HEK293 (cell line): ENCODE measurements at regions not wholly inside any gene's neighbourhood (a gene's known extent, or its start where the extent isn't known, plus 50 kb on each side); places are given as distances from the start of the nearest gene placed in this dataset.

ENCODE experiments used
- CTCF ChIA-PET: fragments of 350-600 bp; formaldehyde crosslinking; extraction: SDS; loops from one replicate; lab custom pipeline; 2021; ENCODE audit warnings: antibody characterized with exemption; lab: Yijun Ruan, JAX
- POLR2A ChIA-PET: fragments of 300-600 bp; formaldehyde crosslinking; extraction: SDS; loops from one replicate; lab custom pipeline; 2020; ENCODE audit warnings: antibody characterized with exemption, inconsistent platforms; lab: Yijun Ruan, JAX
- H3K27ac ChIP-seq: fragments of 200-500 bp; sonication (Bioruptor generic); 2 replicates; pipeline ENCODE4 v1.5.1; 2014; ENCODE audit warnings: low read depth, low read length, control low read depth, inconsistent platforms; ENCODE audit errors: extremely low read depth
- H3K36me3 ChIP-seq, 2 experiments: fragments of 200-500 bp in 1 of 2; sonication (Bioruptor generic) in 1 of 2; 1 replicate in 1 of 2; 2 replicates in 1 of 2; pipeline ENCODE4 v1.5.1; 2014 to 2017; ENCODE audit warnings: inconsistent platforms in 2 of 2, low read length in 2 of 2; ENCODE audit not compliant: control insufficient read depth in 2 of 2, insufficient read depth in 1 of 2
- H3K4me1 ChIP-seq: fragments of 200-500 bp; sonication (Bioruptor generic); 2 replicates; pipeline ENCODE4 v1.5.1; 2014; ENCODE audit warnings: mild to moderate bottlenecking, low read length, inconsistent platforms; ENCODE audit not compliant: control insufficient read depth, insufficient read depth
- H3K4me3 ChIP-seq: 2 replicates; pipeline ENCODE4 v1.5.1; 2011; ENCODE audit warnings: low read depth, mild to moderate bottlenecking, control low read depth, low read length, moderate library complexity
- H3K9me3 ChIP-seq: fragments of 200-500 bp; sonication (Bioruptor generic); 2 replicates; pipeline ENCODE4 v1.5.1; 2014; ENCODE audit warnings: low read depth, low read length, inconsistent platforms; ENCODE audit not compliant: control insufficient read depth, insufficient read depth
- GLIS2 ChIP-seq: fragments of 450-650 bp; formaldehyde crosslinking; IDR thresholded peaks from 2 replicates; pipeline ENCODE4 v1.5.1; 2016; ENCODE audit warnings: missing biosample characterization, missing genetic modification characterization
- KLF1 ChIP-seq: fragments of 450-650 bp; formaldehyde crosslinking; IDR thresholded peaks from 2 replicates; pipeline ENCODE4 v1.5.1; 2016; ENCODE audit warnings: missing biosample characterization, missing genetic modification characterization
- KLF8 ChIP-seq: fragments of 450-650 bp; formaldehyde crosslinking; IDR thresholded peaks from 2 replicates; pipeline ENCODE4 v1.5.1; 2016; ENCODE audit warnings: missing biosample characterization, missing genetic modification characterization
- PBX3 ChIP-seq: sonication (generic); formaldehyde crosslinking; IDR thresholded peaks from 2 replicates; pipeline ENCODE4 v1.8.1; 2022; ENCODE audit warnings: mild to moderate bottlenecking, moderate library complexity, missing genetic modification reagents
- REPIN1 ChIP-seq: fragments of 450-650 bp; formaldehyde crosslinking; IDR thresholded peaks from 2 replicates; pipeline ENCODE4 v1.5.1; 2017; ENCODE audit warnings: missing biosample characterization, missing genetic modification characterization, low read depth
- SCRT1 ChIP-seq: fragments of 450-650 bp; formaldehyde crosslinking; IDR thresholded peaks from 2 replicates; pipeline ENCODE4 v1.5.1; 2016; ENCODE audit warnings: missing biosample characterization, missing genetic modification characterization, borderline replicate concordance
- SCRT2 ChIP-seq: fragments of 450-650 bp; formaldehyde crosslinking; IDR thresholded peaks from 2 replicates; pipeline ENCODE4 v1.5.1; 2016; ENCODE audit warnings: missing biosample characterization, missing genetic modification characterization
- SETDB1 ChIP-seq: IDR thresholded peaks from one replicate; pipeline ENCODE4 v1.6.1; 2017; ENCODE audit warnings: mild to moderate bottlenecking, low read length, moderate library complexity, mixed read lengths; ENCODE audit not compliant: insufficient read length
- WT1 ChIP-seq: fragments of 450-650 bp; formaldehyde crosslinking; IDR thresholded peaks from 2 replicates; pipeline ENCODE4 v1.5.1; 2016; ENCODE audit warnings: missing biosample characterization, missing genetic modification characterization
- ZBTB17 ChIP-seq: fragments of 450-650 bp; formaldehyde crosslinking; IDR thresholded peaks from 2 replicates; pipeline ENCODE4 v1.5.1; 2016; ENCODE audit warnings: missing biosample characterization, missing genetic modification characterization
- ZBTB7A ChIP-seq: fragments of 450-650 bp; formaldehyde crosslinking; IDR thresholded peaks from 2 replicates; pipeline ENCODE4 v1.5.1; 2016; ENCODE audit warnings: low read depth, missing biosample characterization, missing genetic modification characterization
- ZBTB8A ChIP-seq: fragments of 450-650 bp; formaldehyde crosslinking; IDR thresholded peaks from 2 replicates; pipeline ENCODE4 v1.5.1; 2016; ENCODE audit warnings: missing biosample characterization, missing genetic modification characterization
- ZNF121 ChIP-seq: fragments of 450-650 bp; formaldehyde crosslinking; IDR thresholded peaks from 2 replicates; pipeline ENCODE4 v1.5.1; 2016; ENCODE audit warnings: missing biosample characterization, missing genetic modification characterization
- ZNF169 ChIP-seq: fragments of 450-650 bp; formaldehyde crosslinking; IDR thresholded peaks from 2 replicates; pipeline ENCODE4 v1.5.1; 2016; ENCODE audit warnings: missing biosample characterization, missing genetic modification characterization
- ZNF214 ChIP-seq: fragments of 450-650 bp; formaldehyde crosslinking; IDR thresholded peaks from 2 replicates; pipeline ENCODE4 v1.5.1; 2017; ENCODE audit warnings: missing biosample characterization, mild to moderate bottlenecking, missing genetic modification characterization, borderline replicate concordance
- ZNF280D ChIP-seq: fragments of 450-650 bp; formaldehyde crosslinking; IDR thresholded peaks from 2 replicates; pipeline ENCODE4 v1.5.1; 2016; ENCODE audit warnings: missing biosample characterization, missing genetic modification characterization
- ZNF292 ChIP-seq: fragments of 450-650 bp; formaldehyde crosslinking; IDR thresholded peaks from 2 replicates; pipeline ENCODE4 v1.5.1; 2016; ENCODE audit warnings: low read depth, missing biosample characterization, missing genetic modification characterization, borderline replicate concordance
- ZNF341 ChIP-seq: fragments of 450-650 bp; formaldehyde crosslinking; IDR thresholded peaks from 2 replicates; pipeline ENCODE4; 2016; ENCODE audit warnings: low read depth, missing biosample characterization, missing genetic modification characterization
- ZNF391 ChIP-seq: fragments of 450-650 bp; formaldehyde crosslinking; IDR thresholded peaks from 2 replicates; pipeline ENCODE4 v1.5.1; 2016; ENCODE audit warnings: low read depth, missing biosample characterization, missing genetic modification characterization, borderline replicate concordance
- ZNF404 ChIP-seq: fragments of 450-650 bp; formaldehyde crosslinking; IDR thresholded peaks from 2 replicates; pipeline ENCODE4 v1.5.1; 2017; ENCODE audit warnings: missing biosample characterization, missing genetic modification characterization
- ZNF423 ChIP-seq: fragments of 450-650 bp; formaldehyde crosslinking; IDR thresholded peaks from 2 replicates; pipeline ENCODE4 v1.5.1; 2016; ENCODE audit warnings: missing biosample characterization, missing genetic modification characterization
- ZNF48 ChIP-seq: fragments of 450-650 bp; formaldehyde crosslinking; IDR thresholded peaks from 2 replicates; pipeline ENCODE4 v1.5.1; 2016; ENCODE audit warnings: missing biosample characterization, missing genetic modification characterization
- ZNF514 ChIP-seq: fragments of 450-650 bp; formaldehyde crosslinking; IDR thresholded peaks from 2 replicates; pipeline ENCODE4 v1.5.1; 2016; ENCODE audit warnings: missing biosample characterization, missing genetic modification characterization
- ZNF660 ChIP-seq: fragments of 450-650 bp; IDR thresholded peaks from 2 replicates; pipeline ENCODE4 v1.5.1; 2018; ENCODE audit warnings: missing biosample characterization, mild to moderate bottlenecking, missing genetic modification characterization
- ZNF768 ChIP-seq: fragments of 450-650 bp; formaldehyde crosslinking; IDR thresholded peaks from 2 replicates; pipeline ENCODE4 v1.5.1; 2018; ENCODE audit warnings: missing biosample characterization, mild to moderate bottlenecking, missing genetic modification characterization
- ZSCAN16 ChIP-seq: fragments of 450-650 bp; formaldehyde crosslinking; IDR thresholded peaks from 2 replicates; pipeline ENCODE4 v1.5.1; 2016; ENCODE audit warnings: missing biosample characterization, missing genetic modification characterization
- ZSCAN18 ChIP-seq: fragments of 450-650 bp; formaldehyde crosslinking; IDR thresholded peaks from 2 replicates; pipeline ENCODE4 v1.5.1; 2016; ENCODE audit warnings: missing biosample characterization, missing genetic modification characterization

- TF ChIP-seq ZNF404 (no peak), ZNF514 (no peak), ZBTB8A (tag by site-specific recombination) (no peak), ZNF121 (tag by site-specific recombination) (no peak), ZNF423 (tag by site-specific recombination) (no peak), ZNF660 (tag by site-specific recombination) (no peak), ZNF169 (tag by site-specific recombination) (no peak), WT1 (tag by site-specific recombination) (no peak)
- Histone ChIP-seq H3K27ac (no peak overlapping the region), H3K4me3 (no peak overlapping the region), H3K4me1 (no peaks in the 10 kb centered on the region), H3K36me3 (no peaks in the 10 kb centered on the region), H3K9me3 (no peaks in the 10 kb centered on the region; the same call in 1 of the 2 replicates)
- ChIA-PET POLR2A (no interaction called here), CTCF (interaction anchor here (0.6 to 0.7 kb wide), 2 partner anchors 120 to 275 kb away, joined by 3 to 4 read pairs; no protein-coding TSS in a partner anchor)
Observed at GRCh38 chr18:2356906-2357305, 214.4 kb downstream of the METTL4 start.

- Histone ChIP-seq H3K4me3 (no peak overlapping the region), H3K9me3 (no peaks in the 10 kb centered on the region)
- CTCF ChIA-PET = interaction anchor here (0.6 to 0.7 kb wide), 2 partner anchors 136 to 536 kb away, joined by 3 read pairs; no protein-coding TSS in a partner anchor
- no peak for TF ChIP-seq ZBTB17 (tag by site-specific recombination)
- TF ChIP-seq ZNF341 = no peak
- no peak for TF ChIP-seq PBX3 (CRISPR knock-in tag)
- TF ChIP-seq KLF8 (tag by site-specific recombination) = no peak
- no peak for TF ChIP-seq ZNF48
- TF ChIP-seq, all 188 proteins: peak for 0
- no peak overlapping the region for H3K27ac ChIP-seq
- H3K4me1 ChIP-seq = no peaks in the 10 kb centered on the region
- H3K36me3 ChIP-seq = no peaks in the 10 kb centered on the region
- POLR2A ChIA-PET = no interaction called here
Observed at GRCh38 chr18:2360861-2361260, 210.4 kb downstream of the METTL4 start.

GRCh38 chr18:2368102-2368501 lies 203.2 kb downstream of the METTL4 start:
- ChIA-PET CTCF (interaction anchor here (0.7 kb wide), 1 partner anchor 100 kb away, joined by 3 read pairs; no protein-coding TSS in a partner anchor), POLR2A (no interaction called here)
- Histone ChIP-seq H3K9me3 (no peaks in the 10 kb centered on the region; the same call in 1 of the 2 replicates), H3K36me3 (no peaks in the 10 kb centered on the region), H3K4me1 (no peaks in the 10 kb centered on the region), H3K27ac (no peak overlapping the region), H3K4me3 (no peak overlapping the region)
- TF ChIP-seq SCRT2 (tag by site-specific recombination) (no peak), SETDB1 (no peak), ZNF391 (no peak), ZNF768 (tag by site-specific recombination) (no peak), REPIN1 (tag by site-specific recombination) (no peak), ZSCAN18 (tag by site-specific recombination) (no peak), ZNF214 (tag by site-specific recombination) (no peak), ZNF280D (no peak), ZSCAN16 (no peak), GLIS2 (no peak), ZBTB7A (no peak), WT1 (tag by site-specific recombination) (no peak), KLF1 (tag by site-specific recombination) (no peak), SCRT1 (tag by site-specific recombination) (no peak), ZNF292 (tag by site-specific recombination) (no peak)
